ENCODE measurements at regions not wholly inside any gene's neighbourhood (a gene's known extent, or its start where the extent isn't known, plus 50 kb on each side); places are given as distances from the start of the nearest gene placed in this dataset.
A peak's percentile ranks its signal among the peaks of the same experiment; 100 is the strongest.

DNA sequence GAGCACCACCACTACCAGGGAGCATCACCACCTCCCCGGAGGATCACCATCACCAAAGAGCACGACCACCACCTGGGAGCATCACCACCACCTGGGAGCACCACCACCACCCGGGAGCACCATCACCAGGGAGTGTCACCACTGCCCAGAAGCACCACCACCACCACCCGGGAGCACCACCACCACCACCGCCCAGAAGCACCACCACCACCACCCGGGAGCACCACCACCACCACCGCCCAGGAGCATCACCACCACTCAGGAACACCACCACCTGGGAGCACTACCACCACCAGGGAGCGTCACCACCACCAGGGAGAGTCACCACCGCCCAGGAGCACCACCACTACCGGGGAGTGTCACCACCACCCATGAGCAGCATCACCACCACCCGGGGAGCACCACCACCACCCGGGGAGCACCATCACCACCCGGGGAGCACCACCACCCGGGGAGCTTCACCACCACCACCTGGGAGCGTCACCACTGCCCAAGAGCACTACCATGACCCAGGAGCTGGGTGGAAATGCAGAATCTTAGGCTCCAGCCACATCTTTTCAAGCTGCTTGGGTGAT is 237.3 kb downstream of the SOD2 start:
- H3K4me1 ChIP-seq (ENCODE audit: control insufficient read depth, insufficient read depth, low read length): no peaks in the 10 kb centered on the region
- H3K9me3 ChIP-seq (ENCODE audit: control insufficient read depth, insufficient read depth, low read depth, low read length): no peaks in the 10 kb centered on the region
- no peaks in the 10 kb centered on the region for H3K36me3 ChIP-seq (ENCODE audit: control insufficient read depth in 2 of 2, insufficient read depth in 1 of 2, low read length in 2 of 2)
- no peak for TF ChIP-seq ZNF274 (IDR thresholded peaks at IDR 0.05; ENCODE audit: low read length)
- TF ChIP-seq ZNF274 (tag by site-specific recombination; IDR thresholded peaks at IDR 0.05; ENCODE audit: borderline replicate concordance): no peak
- TF ChIP-seq ZBTB1 (tag by site-specific recombination; IDR thresholded peaks at IDR 0.05): no peak
- no peak for TF ChIP-seq ZNF501 (tag by site-specific recombination; IDR thresholded peaks at IDR 0.05)
- no peak for TF ChIP-seq ZNF837 (tag by site-specific recombination; IDR thresholded peaks at IDR 0.05)
- TF ChIP-seq, protein P1, sequence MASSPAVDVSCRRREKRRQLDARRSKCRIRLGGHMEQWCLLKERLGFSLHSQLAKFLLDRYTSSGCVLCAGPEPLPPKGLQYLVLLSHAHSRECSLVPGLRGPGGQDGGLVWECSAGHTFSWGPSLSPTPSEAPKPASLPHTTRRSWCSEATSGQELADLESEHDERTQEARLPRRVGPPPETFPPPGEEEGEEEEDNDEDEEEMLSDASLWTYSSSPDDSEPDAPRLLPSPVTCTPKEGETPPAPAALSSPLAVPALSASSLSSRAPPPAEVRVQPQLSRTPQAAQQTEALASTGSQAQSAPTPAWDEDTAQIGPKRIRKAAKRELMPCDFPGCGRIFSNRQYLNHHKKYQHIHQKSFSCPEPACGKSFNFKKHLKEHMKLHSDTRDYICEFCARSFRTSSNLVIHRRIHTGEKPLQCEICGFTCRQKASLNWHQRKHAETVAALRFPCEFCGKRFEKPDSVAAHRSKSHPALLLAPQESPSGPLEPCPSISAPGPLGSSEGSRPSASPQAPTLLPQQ (tag by site-specific recombination; IDR thresholded peaks at IDR 0.05): no peak
- TF ChIP-seq, protein P2, sequence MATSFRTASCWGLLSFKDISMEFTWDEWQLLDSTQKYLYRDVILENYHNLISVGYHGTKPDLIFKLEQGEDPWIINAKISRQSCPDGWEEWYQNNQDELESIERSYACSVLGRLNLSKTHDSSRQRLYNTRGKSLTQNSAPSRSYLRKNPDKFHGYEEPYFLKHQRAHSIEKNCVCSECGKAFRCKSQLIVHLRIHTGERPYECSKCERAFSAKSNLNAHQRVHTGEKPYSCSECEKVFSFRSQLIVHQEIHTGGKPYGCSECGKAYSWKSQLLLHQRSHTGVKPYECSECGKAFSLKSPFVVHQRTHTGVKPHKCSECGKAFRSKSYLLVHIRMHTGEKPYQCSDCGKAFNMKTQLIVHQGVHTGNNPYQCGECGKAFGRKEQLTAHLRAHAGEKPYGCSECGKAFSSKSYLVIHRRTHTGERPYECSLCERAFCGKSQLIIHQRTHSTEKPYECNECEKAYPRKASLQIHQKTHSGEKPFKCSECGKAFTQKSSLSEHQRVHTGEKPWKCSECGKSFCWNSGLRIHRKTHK (tag by site-specific recombination; IDR thresholded peaks at IDR 0.05): no peak
- no peak for TF ChIP-seq ZXDB (tag by site-specific recombination; IDR thresholded peaks at IDR 0.05)
- H3K4me3 ChIP-seq (ENCODE audit: low read depth, low read length): no peak overlapping the region
- CTCF ChIA-PET: no interaction called here
- POLR2A ChIA-PET: interaction anchor here (0.6 to 0.7 kb wide), 2 partner anchors 9 to 581 kb away, joined by 4 to 6 read pairs; no protein-coding TSS in a partner anchor
- no peak overlapping the region for H3K27ac ChIP-seq (ENCODE audit: extremely low read depth, low read depth, low read length)

DNA sequence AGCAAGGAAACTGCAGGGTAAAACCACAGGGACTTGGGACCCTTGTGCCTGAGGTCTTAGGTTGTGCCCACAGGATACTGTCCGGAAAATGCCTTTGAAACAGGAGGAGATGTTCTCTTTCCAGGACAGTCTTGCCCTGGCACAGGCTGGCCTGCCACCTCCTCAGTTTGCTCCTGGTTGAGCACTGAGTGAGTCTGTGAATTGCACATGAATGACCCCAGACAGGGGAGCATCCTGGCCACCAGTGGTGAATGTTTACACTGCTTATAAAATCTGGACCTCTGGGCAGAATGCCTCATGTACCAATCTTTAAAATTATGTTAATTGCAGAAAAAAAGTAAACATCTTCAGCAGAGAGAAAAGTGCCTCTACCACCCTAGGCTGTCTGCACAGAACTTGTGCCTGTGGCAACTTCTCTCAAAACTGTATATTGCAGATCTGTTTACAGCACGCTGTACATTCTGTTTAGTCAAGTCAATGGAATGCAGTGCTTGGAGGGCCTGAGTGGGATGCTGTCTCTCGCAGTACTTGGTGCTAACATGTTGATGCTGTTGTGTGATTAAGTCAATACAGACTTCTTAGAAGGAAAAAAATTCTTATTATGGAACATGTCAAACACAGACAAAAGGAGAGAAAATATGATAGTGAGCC is 242.1 kb downstream of the SOD2 start:
- no peaks in the 10 kb centered on the region for H3K36me3 ChIP-seq (ENCODE audit: control insufficient read depth in 2 of 2, insufficient read depth in 1 of 2, low read length in 2 of 2)
- no peak overlapping the region for H3K4me3 ChIP-seq (ENCODE audit: low read depth, low read length)
- H3K4me1 ChIP-seq (ENCODE audit: control insufficient read depth, insufficient read depth, low read length): no peaks in the 10 kb centered on the region
- ChIA-PET CTCF (no interaction called here), POLR2A (no interaction called here)
- no peaks in the 10 kb centered on the region for H3K9me3 ChIP-seq (ENCODE audit: control insufficient read depth, insufficient read depth, low read depth, low read length)
- H3K27ac ChIP-seq (ENCODE audit: extremely low read depth, low read depth, low read length): no peak overlapping the region
- TF ChIP-seq, protein P3, sequence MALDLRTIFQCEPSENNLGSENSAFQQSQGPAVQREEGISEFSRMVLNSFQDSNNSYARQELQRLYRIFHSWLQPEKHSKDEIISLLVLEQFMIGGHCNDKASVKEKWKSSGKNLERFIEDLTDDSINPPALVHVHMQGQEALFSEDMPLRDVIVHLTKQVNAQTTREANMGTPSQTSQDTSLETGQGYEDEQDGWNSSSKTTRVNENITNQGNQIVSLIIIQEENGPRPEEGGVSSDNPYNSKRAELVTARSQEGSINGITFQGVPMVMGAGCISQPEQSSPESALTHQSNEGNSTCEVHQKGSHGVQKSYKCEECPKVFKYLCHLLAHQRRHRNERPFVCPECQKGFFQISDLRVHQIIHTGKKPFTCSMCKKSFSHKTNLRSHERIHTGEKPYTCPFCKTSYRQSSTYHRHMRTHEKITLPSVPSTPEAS (tag by site-specific recombination; IDR thresholded peaks at IDR 0.05): no peak
- TF ChIP-seq GLIS1 (tag by site-specific recombination; IDR thresholded peaks at IDR 0.05): peak; percentile 45; the same call in 1 of the 2 replicates

DNA sequence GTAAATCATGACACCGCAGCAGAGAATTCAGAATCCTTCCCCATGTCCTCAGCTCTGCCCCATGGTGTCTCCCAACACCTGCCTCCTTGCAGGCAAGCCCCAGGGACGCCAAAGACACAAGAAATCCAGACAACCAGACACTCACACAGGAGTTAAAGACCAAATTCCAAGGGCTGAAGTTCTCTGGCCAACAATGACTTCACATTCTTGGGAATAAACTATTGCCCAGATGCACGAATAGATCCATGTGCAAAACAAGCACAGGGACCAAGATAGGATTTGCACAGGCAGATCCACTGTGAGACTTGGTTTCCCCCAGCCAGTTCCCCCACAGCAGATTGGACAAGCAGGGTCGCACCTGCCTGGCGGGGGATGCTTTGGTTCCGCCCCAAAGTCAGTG is 246.7 kb downstream of the SOD2 start:
- ChIA-PET CTCF (no interaction called here), POLR2A (no interaction called here)
- H3K4me1 ChIP-seq (ENCODE audit: control insufficient read depth, insufficient read depth, low read length): no peaks in the 10 kb centered on the region
- no peak overlapping the region for H3K27ac ChIP-seq (ENCODE audit: extremely low read depth, low read depth, low read length)
- no peaks in the 10 kb centered on the region for H3K9me3 ChIP-seq (ENCODE audit: control insufficient read depth, insufficient read depth, low read depth, low read length)
- no peaks in the 10 kb centered on the region for H3K36me3 ChIP-seq (ENCODE audit: control insufficient read depth in 2 of 2, insufficient read depth in 1 of 2, low read length in 2 of 2)
- H3K4me3 ChIP-seq (ENCODE audit: low read depth, low read length): no peak overlapping the region
- TF ChIP-seq ZNF76 (tag by site-specific recombination; IDR thresholded peaks at IDR 0.05; ENCODE audit: borderline replicate concordance, low read depth): no peak
- TF ChIP-seq, protein P4, sequence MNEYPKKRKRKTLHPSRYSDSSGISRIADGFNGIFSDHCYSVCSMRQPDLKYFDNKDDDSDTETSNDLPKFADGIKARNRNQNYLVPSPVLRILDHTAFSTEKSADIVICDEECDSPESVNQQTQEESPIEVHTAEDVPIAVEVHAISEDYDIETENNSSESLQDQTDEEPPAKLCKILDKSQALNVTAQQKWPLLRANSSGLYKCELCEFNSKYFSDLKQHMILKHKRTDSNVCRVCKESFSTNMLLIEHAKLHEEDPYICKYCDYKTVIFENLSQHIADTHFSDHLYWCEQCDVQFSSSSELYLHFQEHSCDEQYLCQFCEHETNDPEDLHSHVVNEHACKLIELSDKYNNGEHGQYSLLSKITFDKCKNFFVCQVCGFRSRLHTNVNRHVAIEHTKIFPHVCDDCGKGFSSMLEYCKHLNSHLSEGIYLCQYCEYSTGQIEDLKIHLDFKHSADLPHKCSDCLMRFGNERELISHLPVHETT (tag by site-specific recombination; IDR thresholded peaks at IDR 0.05): no peak
- TF ChIP-seq SETDB1 (IDR thresholded peaks at IDR 0.05; ENCODE audit: insufficient read length, low read length): no peak
- TF ChIP-seq ZNF354C (tag by site-specific recombination; IDR thresholded peaks at IDR 0.05; ENCODE audit: borderline replicate concordance, low read depth): no peak
- TF ChIP-seq, protein P5, sequence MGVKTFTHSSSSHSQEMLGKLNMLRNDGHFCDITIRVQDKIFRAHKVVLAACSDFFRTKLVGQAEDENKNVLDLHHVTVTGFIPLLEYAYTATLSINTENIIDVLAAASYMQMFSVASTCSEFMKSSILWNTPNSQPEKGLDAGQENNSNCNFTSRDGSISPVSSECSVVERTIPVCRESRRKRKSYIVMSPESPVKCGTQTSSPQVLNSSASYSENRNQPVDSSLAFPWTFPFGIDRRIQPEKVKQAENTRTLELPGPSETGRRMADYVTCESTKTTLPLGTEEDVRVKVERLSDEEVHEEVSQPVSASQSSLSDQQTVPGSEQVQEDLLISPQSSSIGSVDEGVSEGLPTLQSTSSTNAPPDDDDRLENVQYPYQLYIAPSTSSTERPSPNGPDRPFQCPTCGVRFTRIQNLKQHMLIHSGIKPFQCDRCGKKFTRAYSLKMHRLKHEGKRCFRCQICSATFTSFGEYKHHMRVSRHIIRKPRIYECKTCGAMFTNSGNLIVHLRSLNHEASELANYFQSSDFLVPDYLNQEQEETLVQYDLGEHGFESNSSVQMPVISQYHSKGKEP (tag by site-specific recombination; IDR thresholded peaks at IDR 0.05): no peak
- TF ChIP-seq ZBTB48 (tag by site-specific recombination; IDR thresholded peaks at IDR 0.05): no peak
- TF ChIP-seq, protein P6, sequence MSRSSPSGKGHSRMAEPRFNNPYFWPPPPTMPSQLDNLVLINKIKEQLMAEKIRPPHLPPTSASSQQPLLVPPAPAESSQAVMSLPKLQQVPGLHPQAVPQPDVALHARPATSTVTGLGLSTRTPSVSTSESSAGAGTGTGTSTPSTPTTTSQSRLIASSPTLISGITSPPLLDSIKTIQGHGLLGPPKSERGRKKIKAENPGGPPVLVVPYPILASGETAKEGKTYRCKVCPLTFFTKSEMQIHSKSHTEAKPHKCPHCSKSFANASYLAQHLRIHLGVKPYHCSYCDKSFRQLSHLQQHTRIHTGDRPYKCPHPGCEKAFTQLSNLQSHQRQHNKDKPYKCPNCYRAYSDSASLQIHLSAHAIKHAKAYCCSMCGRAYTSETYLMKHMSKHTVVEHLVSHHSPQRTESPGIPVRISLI (tag by site-specific recombination; IDR thresholded peaks at IDR 0.05): no peak
- TF ChIP-seq ZNF24 (tag by site-specific recombination; IDR thresholded peaks at IDR 0.05): no peak
- TF ChIP-seq ZNF239 (tag by site-specific recombination; IDR thresholded peaks at IDR 0.05): no peak
- TF ChIP-seq GFI1B (tag by site-specific recombination; IDR thresholded peaks at IDR 0.05): no peak

Data from HEK293 (cell line).